Activated CD8-positive, alpha-beta T cell treated with anti-CD3 and anti-CD28 coated beads, Interleukin-2, amount 10 ng/mL, durations not matched to agents 7 days and 5 days (primary cell): ENCODE measurements at regions not wholly inside any gene's neighbourhood (a gene's known extent, or its start where the extent isn't known, plus 50 kb on each side); places are given as distances from the start of the nearest gene placed in this dataset.

Source experiments
- ATAC-seq: fragments of 150-1000 bp; cut with Tn5 transposase; one replicate; pipeline ENCODE4 v1.10.0; 2021; ENCODE audit warnings: moderate library complexity
- CTCF ChIA-PET: fragments of 350-600 bp; sonication (Branson Sonifier 250); formaldehyde crosslinking; loops from one replicate; lab custom pipeline; 2021; ENCODE audit warnings: antibody characterized with exemption; lab: Charles Lee
- POLR2A ChIA-PET: fragments of 350-600 bp; sonication (Branson Sonifier 250); formaldehyde crosslinking; loops from one replicate; lab custom pipeline; 2021; ENCODE audit warnings: antibody characterized with exemption; lab: Charles Lee
- DNase-seq: peaks from one replicate; pipeline ENCODE4 v3.0.0-alpha.2; 2020
- H3K27ac Mint-ChIP-seq: one replicate; pipeline ENCODE4 v1.8.0; 2021; ENCODE audit warnings: mild to moderate bottlenecking, mixed read lengths
- H3K27me3 Mint-ChIP-seq: one replicate; pipeline ENCODE4 v1.8.0; 2021; ENCODE audit warnings: low read depth, mixed read lengths
- H3K36me3 Mint-ChIP-seq: one replicate; pipeline ENCODE4 v1.8.0; 2021; ENCODE audit warnings: low read depth, mixed read lengths
- H3K4me1 Mint-ChIP-seq: one replicate; pipeline ENCODE4 v1.8.0; 2021; ENCODE audit warnings: low read depth, mixed read lengths
- H3K4me3 Mint-ChIP-seq: one replicate; pipeline ENCODE4 v1.8.0; 2021; ENCODE audit warnings: mild to moderate bottlenecking, mixed read lengths
- H3K9me3 Mint-ChIP-seq: one replicate; pipeline ENCODE4 v1.8.0; 2022; ENCODE audit warnings: mixed read lengths; ENCODE audit not compliant: insufficient read depth

DNA sequence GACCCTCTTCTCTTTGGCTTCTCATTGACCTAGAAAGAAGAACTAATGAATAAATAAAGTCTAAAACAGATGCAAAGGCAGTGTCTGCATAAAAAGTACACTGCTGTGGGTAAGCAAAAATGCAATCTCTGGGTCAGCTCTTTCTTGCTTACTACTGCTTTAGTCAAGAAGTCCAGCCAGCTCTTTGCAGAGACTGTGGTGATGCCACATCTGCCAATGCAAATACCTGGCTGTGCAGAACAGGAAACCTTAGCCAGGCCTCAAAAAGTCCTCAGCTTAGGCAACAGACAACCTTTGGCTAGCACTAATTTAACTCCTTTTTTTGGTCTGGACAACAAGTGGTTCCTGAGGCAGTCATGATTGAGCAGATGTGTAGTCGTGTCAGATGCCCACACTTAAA lies 73.6 kb upstream of the RND3 start:
- CTCF ChIA-PET = no interaction called here
- no peak for DNase-seq
- POLR2A ChIA-PET = no interaction called here

GRCh38 chr2:150557020-150557600 lies 69.6 kb upstream of the RND3 start:
- CTCF ChIA-PET = no interaction called here
- ATAC-seq (no peak), DNase-seq (no peak)
- Mint-ChIP-seq H3K9me3 (no peaks in the 10 kb centered on the region), H3K4me1 (no peaks in the 10 kb centered on the region), H3K36me3 (no peaks in the 10 kb centered on the region), H3K27ac (no peak overlapping the region), H3K27me3 (no peaks in the 10 kb centered on the region), H3K4me3 (no peak overlapping the region)
- POLR2A ChIA-PET = no interaction called here

More for the DNA sequence above, 73.6 kb upstream of the RND3 start:
- ATAC-seq = no peak
- Mint-ChIP-seq H3K27me3 (no peaks in the 10 kb centered on the region), H3K4me3 (no peak overlapping the region), H3K4me1 (no peaks in the 10 kb centered on the region), H3K9me3 (no peaks in the 10 kb centered on the region), H3K27ac (no peak overlapping the region), H3K36me3 (no peaks in the 10 kb centered on the region)

- no peaks in the 10 kb centered on the region for H3K36me3 Mint-ChIP-seq
- ChIA-PET POLR2A (no interaction called here), CTCF (no interaction called here)
- no peaks in the 10 kb centered on the region for H3K27me3 Mint-ChIP-seq
- ATAC-seq (no peak), DNase-seq (no peak)
- no peaks in the 10 kb centered on the region for H3K9me3 Mint-ChIP-seq
- no peaks in the 10 kb centered on the region for H3K4me1 Mint-ChIP-seq
- no peak overlapping the region for H3K27ac Mint-ChIP-seq
- H3K4me3 Mint-ChIP-seq = no peak overlapping the region
Measured at GRCh38 chr2:150555611-150556356, 68.3 kb upstream of the RND3 start.

DNA sequence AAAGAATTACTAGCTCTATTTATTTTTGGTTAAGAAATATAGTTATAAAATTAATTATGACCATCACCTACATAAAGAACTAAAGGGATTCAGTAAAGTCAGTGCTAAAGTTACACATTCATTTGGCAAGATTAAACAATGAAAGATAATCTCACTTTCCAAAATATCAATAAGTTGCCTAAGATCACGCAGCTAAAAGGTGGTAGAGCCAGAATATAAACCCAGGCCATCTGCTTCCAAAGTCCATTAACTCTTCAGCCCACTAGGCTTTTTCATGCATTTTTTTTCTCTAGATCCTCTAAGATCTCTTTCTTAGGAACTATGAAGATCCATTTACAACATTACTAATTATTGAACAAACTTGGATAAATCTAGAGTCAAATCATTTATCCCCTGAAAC lies 66.6 kb upstream of the RND3 start:
- Mint-ChIP-seq H3K27ac (no peak overlapping the region), H3K4me3 (no peak overlapping the region), H3K27me3 (no peaks in the 10 kb centered on the region), H3K36me3 (no peaks in the 10 kb centered on the region), H3K4me1 (no peaks in the 10 kb centered on the region), H3K9me3 (no peaks in the 10 kb centered on the region)
- POLR2A ChIA-PET = no interaction called here
- CTCF ChIA-PET = no interaction called here
- DNase-seq = no peak
- ATAC-seq = no peak

DNA sequence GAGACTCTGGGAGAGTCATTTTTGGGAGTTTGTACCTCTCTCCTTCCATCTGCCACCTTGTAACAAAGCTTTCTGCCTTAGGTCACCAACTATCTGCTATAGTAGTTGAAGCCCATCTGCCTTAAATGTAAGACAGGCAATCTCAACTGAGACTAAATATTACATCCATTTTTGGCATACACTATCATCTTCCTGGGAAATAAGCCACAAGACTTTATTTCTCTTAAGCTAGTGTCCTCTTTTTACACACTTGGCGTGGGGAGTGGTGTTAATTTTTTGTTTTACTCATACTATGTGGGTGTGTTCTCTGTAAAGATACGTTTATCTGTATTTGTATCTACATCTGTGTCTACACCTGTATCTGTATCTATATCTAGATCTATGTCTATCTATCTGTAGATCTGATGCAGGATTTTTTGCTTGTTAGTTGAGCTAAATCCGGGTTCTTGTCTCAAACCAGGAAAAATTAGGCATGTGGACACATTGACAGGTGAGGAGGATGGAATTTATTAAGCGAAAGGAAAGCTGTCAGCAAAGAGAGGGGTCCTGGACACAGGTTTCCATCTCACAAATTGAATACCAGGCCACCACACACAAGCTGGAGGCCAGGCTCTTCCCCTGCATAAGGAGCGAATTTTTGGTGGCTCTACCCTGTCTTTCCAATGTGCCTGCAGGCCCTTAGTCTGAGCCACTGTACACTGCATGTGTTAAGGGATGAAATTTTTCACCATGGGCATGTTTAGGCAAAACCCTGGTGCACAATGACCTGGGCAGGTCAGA lies 64.8 kb upstream of the RND3 start:
- H3K27me3 Mint-ChIP-seq = no peaks in the 10 kb centered on the region
- ATAC-seq = no peak
- DNase-seq = no peak
- no peaks in the 10 kb centered on the region for H3K4me1 Mint-ChIP-seq
- CTCF ChIA-PET = no interaction called here
- H3K4me3 Mint-ChIP-seq = no peak overlapping the region
- H3K9me3 Mint-ChIP-seq = no peaks in the 10 kb centered on the region
- POLR2A ChIA-PET = no interaction called here
- H3K36me3 Mint-ChIP-seq = no peaks in the 10 kb centered on the region
- no peak overlapping the region for H3K27ac Mint-ChIP-seq

GRCh38 chr2:150549381-150549780 lies 61.9 kb upstream of the RND3 start:
- DNase-seq = no peak
- Mint-ChIP-seq H3K27ac (no peak overlapping the region), H3K4me3 (no peak overlapping the region), H3K9me3 (no peaks in the 10 kb centered on the region), H3K4me1 (no peaks in the 10 kb centered on the region), H3K36me3 (no peaks in the 10 kb centered on the region), H3K27me3 (no peaks in the 10 kb centered on the region)
- no peak for ATAC-seq
- ChIA-PET CTCF (interaction anchor here (0.7 kb wide), 1 partner anchor 61 kb away, joined by 3 read pairs; no protein-coding TSS in a partner anchor), POLR2A (no interaction called here)

GRCh38 chr2:150548527-150548926 lies 61.1 kb upstream of the RND3 start:
- H3K4me1 Mint-ChIP-seq = no peaks in the 10 kb centered on the region
- no peaks in the 10 kb centered on the region for H3K9me3 Mint-ChIP-seq
- POLR2A ChIA-PET = interaction anchor here (0.6 kb wide), 1 partner anchor 9 kb away, joined by 3 read pairs; no protein-coding TSS in a partner anchor
- DNase-seq (no peak), ATAC-seq (no peak)
- H3K36me3 Mint-ChIP-seq = no peaks in the 10 kb centered on the region
- H3K4me3 Mint-ChIP-seq = no peak overlapping the region
- no peak overlapping the region for H3K27ac Mint-ChIP-seq
- H3K27me3 Mint-ChIP-seq = no peaks in the 10 kb centered on the region
- CTCF ChIA-PET = no interaction called here

- H3K36me3 Mint-ChIP-seq = no peaks in the 10 kb centered on the region
- CTCF ChIA-PET = no interaction called here
- POLR2A ChIA-PET = no interaction called here
- DNase-seq = no peak
- no peak for ATAC-seq
- no peaks in the 10 kb centered on the region for H3K9me3 Mint-ChIP-seq
- H3K4me3 Mint-ChIP-seq = no peak overlapping the region
- no peaks in the 10 kb centered on the region for H3K27me3 Mint-ChIP-seq
- H3K4me1 Mint-ChIP-seq = no peaks in the 10 kb centered on the region
- no peak overlapping the region for H3K27ac Mint-ChIP-seq
Measured at GRCh38 chr2:150545916-150546315, 58.4 kb upstream of the RND3 start.

- no peak for DNase-seq
- Mint-ChIP-seq H3K27ac (no peak overlapping the region), H3K9me3 (no peaks in the 10 kb centered on the region), H3K27me3 (no peaks in the 10 kb centered on the region), H3K36me3 (no peaks in the 10 kb centered on the region), H3K4me3 (no peak overlapping the region), H3K4me1 (no peaks in the 10 kb centered on the region)
- POLR2A ChIA-PET = no interaction called here
- CTCF ChIA-PET = no interaction called here
- ATAC-seq = no peak
Measured at GRCh38 chr2:150544731-150545130, 57.3 kb upstream of the RND3 start.

- DNase-seq (no peak), ATAC-seq (no peak)
- ChIA-PET CTCF (no interaction called here), POLR2A (no interaction called here)
- no peaks in the 10 kb centered on the region for H3K36me3 Mint-ChIP-seq
- H3K27ac Mint-ChIP-seq = no peak overlapping the region
- no peaks in the 10 kb centered on the region for H3K4me1 Mint-ChIP-seq
- H3K4me3 Mint-ChIP-seq = no peak overlapping the region
- H3K27me3 Mint-ChIP-seq = no peaks in the 10 kb centered on the region
- no peaks in the 10 kb centered on the region for H3K9me3 Mint-ChIP-seq
Measured at GRCh38 chr2:150542692-150543091, 55.2 kb upstream of the RND3 start.

GRCh38 chr2:150542172-150542571 lies 54.7 kb upstream of the RND3 start:
- H3K4me1 Mint-ChIP-seq = no peaks in the 10 kb centered on the region
- ChIA-PET POLR2A (no interaction called here), CTCF (no interaction called here)
- no peak overlapping the region for H3K27ac Mint-ChIP-seq
- H3K4me3 Mint-ChIP-seq = no peak overlapping the region
- ATAC-seq (no peak), DNase-seq (no peak)
- H3K9me3 Mint-ChIP-seq = no peaks in the 10 kb centered on the region
- H3K36me3 Mint-ChIP-seq = no peaks in the 10 kb centered on the region
- no peaks in the 10 kb centered on the region for H3K27me3 Mint-ChIP-seq

GRCh38 chr2:150538651-150539201 lies 51.3 kb upstream of the RND3 start:
- ChIA-PET POLR2A (no interaction called here), CTCF (no interaction called here)
- no peak overlapping the region for H3K27ac Mint-ChIP-seq
- no peak overlapping the region for H3K4me3 Mint-ChIP-seq
- no peak for ATAC-seq
- no peaks in the 10 kb centered on the region for H3K36me3 Mint-ChIP-seq
- no peaks in the 10 kb centered on the region for H3K4me1 Mint-ChIP-seq
- no peaks in the 10 kb centered on the region for H3K27me3 Mint-ChIP-seq
- no peak for DNase-seq
- H3K9me3 Mint-ChIP-seq = peaks cover 6% of the 10 kb centered on the region
